ENCODE measurements at regions not wholly inside any gene's neighbourhood (a gene's known extent, or its start where the extent isn't known, plus 50 kb on each side); places are given as distances from the start of the nearest gene placed in this dataset.
"Not testable (repeated sequence)": the region's sequence is repeated elsewhere in the genome, so short reads cannot be mapped to it uniquely, and the experiment has no call there.

DNA sequence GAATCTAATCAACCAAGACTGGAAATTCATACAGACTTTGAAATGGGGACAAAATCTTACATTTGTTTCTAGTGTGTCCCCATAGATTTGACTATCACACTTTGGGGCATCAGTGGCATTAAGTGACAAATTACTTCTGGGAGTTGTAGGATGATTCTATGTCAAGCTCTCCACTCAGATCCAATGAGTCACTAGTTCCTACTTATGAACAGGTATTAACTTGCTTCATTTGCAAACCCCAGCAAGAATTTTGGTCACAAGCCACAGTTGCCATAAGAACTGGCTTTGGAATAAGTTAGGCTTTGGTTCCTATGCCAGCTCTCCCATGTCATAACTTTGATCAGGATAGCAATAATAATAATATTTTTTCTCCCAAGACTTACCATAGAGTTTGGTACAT is 77.6 kb upstream of the PTPRK start:
- DNase-seq (ENCODE audit: low spot score): no peak

DNA sequence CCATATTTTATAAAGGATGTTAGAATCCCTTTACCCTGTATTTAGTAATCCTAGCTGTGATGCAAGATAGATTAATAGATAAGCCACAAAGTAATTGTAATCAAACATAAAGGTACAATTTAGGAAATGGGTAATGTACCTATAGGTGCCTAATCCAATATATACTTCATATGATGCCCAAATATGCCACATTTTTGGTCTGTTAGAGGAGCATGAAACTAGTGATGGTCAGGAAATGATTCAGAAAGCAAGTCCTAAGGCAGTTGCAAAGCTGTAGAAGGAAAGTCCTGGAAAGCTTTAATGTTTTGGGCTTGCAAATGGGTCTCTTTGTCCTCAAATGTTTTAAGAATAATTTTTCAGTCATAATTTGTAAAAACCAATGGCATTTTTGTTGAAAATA is 76.6 kb upstream of the PTPRK start:
- DNase-seq (ENCODE audit: low spot score): no peak

DNA sequence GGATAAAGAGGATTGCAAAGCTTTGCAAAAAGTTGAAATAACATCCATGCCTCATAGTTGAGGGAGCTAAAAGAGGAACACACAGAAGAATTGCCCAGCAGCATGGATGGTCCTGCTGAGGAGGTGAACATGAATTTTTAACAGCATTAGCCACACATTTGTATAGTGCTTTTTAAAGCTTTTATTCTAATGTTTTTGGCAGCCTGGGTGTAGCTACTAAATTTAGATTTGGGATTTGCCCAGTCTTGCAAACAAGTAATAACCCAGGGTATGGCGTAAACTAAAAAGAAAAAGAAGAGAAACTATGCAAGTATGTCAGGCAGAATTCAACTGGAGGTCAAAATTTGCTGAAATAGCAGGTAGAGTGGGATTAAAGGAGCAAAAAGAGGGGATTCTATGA is 75.1 kb upstream of the PTPRK start:
- no peak for DNase-seq (ENCODE audit: low spot score)

DNA sequence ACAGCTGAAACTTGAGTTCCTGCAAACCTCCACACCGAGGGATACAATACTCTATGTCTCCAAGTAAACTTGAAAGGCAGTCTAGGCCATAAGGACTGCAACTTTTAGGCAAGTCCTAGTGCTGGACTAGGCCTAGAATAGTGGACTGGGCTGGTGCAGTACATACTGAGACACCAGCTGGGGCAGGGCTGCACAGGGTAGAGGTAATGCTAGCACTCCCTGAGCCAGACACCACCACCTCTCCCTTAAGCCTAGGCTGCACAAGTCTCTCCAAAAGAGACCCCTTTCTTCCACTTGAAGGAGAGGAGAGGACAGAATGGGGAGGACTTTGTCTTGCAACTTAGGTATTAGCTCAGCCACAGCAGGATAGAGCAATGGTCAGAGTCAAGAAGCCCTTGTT is 65.7 kb upstream of the PTPRK start:
- DNase-seq (ENCODE audit: low spot score): no peak

DNA sequence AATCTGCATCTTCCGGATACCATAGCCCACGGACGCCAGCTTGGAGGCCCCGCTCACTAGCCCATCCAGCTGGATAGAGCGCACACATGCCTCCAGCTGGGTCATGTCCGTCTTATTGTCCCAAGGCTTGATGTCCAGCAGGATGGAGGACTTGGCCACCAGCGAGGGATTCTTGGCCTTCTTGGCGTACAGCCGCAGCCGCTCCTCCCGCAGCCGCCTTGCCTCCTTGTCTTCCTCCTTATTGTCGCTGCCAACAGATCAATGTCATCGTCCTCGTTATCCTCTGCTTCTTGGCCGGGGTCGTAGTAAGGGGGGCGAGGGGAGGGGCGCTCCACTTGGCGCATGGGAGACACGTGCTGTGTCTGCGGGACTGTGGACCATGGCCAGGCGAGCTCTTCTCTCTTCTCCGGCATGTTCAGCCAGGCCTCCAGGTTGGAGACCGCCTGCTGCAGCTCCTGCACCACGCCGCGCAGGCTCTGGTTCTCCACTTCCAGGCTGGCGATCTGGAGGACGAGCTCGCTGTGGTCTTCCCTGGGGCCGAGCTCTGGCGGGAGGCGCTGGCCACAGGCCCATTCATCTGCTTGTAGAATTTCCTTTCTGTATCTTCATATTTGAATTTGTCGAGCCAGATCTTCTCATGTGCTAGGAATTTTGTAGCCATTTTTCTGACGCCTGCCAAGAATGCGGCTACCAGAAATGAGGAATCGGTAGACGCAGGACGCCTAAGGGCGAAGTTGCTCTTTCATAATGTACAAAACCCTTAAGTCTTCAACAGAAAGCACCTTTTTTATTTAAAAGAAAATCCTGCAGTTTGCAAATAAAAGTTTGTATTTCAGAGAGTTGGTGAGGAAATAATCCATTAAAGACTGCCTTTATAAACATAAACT is 60.1 kb upstream of the PTPRK start:
- no peak for DNase-seq (ENCODE audit: low spot score)

DNA sequence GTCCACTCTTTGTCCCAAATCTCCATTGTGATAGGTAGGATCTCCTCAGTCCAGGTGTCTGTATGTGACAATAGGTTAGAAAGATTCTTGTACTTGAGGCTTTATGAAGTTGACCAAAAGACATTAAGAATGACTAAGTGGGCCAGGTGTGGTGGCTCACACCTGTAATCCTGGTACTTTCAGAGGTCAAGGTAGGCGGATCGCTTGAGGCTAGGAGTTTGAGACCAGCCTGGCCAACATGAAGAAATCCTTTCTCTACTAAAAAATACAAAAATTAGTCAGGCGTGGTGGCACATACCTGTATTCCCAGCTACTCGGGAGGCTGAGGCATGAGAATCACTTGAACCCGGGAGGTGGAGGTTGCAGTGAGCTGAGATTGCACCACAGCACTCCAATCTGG is 54.9 kb upstream of the PTPRK start:
- not testable (repeated sequence) for DNase-seq (ENCODE audit: low spot score)

DNA sequence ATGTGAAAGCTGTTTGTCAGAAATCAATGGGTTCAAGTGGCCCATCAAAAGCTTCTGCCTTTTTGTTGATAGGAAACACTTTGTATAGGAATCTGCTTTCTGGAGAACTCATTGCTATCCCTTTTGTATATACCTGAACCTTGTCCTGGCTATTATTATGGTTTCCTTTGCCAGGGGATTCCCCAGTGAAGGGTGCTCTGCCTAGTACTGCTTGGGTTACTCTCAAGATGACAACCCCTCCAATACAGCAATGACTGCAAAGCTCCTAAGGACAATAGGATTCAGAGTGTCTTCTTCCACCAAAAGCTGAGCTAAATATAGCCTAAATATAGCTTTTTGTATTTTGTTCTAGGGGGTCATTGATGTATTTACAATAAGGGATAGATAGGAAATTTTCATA is 54.0 kb upstream of the PTPRK start:
- no peak for DNase-seq (ENCODE audit: low spot score)

DNA sequence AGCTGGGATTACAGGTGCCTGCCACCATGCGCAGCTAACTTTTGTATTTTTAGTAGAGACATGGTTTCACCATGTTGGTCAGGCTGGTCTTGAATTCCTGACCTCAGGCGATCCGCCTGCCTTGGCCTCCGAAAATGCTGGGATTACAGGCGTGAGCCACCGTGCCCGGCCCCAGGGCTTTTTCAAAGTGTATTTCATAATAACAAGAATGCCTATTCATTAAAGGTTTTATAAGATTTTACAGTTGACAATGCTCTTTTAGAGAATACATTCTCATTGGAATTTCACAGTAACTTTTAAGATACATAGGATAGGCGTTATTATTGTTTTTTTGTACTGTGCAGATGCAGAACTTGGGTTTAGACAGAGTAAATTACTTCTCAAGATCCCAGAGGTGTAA is 52.6 kb upstream of the PTPRK start:
- no peak for DNase-seq (ENCODE audit: low spot score)

DNA sequence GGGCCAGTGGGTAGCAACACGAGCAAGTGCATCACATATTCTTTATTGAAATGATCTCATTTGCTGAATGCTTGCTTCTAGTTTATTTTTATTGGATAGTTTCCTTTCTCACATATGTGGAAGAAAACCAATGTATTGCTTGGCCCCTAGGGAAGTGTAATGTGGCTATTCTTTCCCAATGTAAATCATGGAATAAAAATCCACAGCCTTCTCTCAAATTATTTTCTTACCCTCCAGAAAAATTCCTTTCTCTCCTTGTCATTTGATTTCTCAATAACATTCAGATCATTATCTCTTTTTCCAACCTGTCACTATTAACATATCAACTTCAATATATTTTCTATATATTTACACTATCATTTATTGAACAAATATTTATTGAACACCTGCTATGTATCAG is 51.9 kb upstream of the PTPRK start:
- no peak for DNase-seq (ENCODE audit: low spot score)

DNA sequence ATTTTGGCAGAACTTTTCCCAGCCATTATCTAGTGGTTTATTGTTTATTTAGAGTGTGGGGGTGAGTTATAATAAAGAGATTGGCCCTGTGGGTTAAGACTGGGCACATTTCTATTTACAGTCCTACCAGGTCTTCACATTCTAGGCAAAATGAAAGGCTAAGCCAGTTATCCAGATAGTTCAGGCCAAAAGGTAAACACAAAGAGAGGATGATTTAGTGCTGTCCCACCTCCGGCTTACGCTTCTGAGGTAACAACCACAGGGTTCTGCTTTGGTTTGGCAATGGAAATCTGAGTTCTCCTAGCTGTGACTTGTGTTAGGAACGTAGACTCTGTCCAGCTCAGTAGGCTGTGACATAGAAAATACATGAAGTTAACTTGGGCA is 50.3 kb upstream of the PTPRK start:
- DNase-seq (ENCODE audit: low spot score): no peak

DNA sequence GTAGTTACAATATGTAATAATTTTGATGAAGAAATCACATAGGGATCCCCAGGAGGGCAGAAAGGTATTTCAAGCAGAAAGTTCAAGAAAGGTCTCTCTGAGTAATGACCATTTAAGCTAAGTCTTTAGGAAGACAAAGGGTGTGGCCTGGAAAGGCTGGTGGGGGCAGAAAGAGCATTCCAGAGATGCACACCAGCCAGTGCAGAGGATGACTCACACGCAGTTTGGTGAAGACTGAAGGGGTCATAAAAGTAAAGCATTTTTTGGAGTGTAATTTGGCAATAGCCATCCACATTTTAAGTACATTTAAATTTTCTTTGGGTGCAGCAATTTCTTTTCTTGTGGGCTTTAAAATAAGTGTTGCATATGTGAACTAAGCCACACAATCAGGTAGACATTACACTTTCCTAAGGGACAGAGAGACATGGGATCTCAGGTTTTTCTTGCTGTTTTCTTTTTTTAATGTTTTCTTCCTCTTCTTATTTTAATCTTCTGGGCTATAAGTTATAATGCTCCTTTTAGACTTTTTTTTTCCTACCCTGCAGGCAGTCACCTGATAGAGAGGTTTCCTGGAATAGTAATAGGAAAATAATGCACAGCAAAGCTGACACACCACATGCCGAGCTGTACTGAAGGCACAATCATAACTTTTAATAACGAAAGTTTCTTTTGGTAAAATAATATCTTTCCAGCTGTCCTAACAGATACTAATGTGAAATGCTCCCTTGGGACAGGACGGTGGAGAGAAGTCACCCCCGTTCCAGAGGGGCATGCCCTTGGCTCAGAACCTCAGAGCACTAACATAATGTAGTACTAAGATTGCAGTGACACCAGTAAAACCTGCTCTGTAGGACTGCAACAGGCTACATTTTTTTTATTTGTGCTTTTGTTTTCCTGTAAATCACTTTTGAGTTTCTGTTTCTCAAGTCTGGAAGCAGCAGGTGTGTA is 49.6 kb upstream of the PTPRK start:
- DNase-seq (ENCODE audit: low spot score): no peak

Measured in putamen (tissue), 1 donor.